ENCODE measurements at regions not wholly inside any gene's neighbourhood (a gene's known extent, or its start where the extent isn't known, plus 50 kb on each side); places are given as distances from the start of the nearest gene placed in this dataset.

DNA sequence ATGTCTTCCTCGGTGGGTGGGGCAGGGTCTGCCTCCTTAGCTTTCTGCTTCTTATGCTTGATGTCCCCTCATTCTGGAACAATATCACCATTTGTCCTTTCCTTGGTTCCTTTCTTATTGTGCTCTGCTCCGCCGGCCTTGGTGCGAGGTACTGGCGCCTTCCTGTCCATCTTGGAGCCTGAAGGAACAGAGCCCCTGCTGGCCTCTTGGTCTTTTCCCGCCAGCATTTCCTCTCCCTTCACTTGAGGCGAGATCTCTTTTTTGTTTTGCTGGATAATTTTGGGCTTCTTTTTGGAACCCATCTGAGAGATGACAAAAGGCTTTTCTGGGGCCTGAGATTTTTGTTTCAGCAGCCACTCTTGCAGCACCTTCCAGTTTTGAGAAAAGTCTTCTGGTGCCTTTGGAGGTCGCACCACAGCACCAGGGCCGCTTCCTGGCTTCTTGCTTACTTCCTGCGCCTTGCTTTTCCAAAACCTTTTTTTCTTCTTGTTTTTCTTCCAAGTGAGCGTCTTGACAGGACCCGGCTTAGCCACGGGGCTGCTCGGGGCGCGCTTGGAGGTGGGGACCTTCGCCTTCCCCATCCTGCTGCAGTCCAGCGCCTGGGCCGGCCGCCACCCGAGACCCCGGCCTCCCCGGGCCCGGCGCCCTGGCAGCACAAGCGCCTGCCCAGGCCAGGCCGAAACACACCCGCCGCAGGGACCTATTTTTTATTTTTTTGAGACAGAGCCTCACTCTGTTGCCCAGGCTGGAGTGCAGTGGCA lies 127.1 kb downstream of the KLF13 start:
- no peak for DNase-seq
- CTCF ChIA-PET: interaction anchor here (0.9 kb wide), 1 partner anchor 37 kb away, joined by 3 read pairs; no protein-coding TSS in a partner anchor

DNA sequence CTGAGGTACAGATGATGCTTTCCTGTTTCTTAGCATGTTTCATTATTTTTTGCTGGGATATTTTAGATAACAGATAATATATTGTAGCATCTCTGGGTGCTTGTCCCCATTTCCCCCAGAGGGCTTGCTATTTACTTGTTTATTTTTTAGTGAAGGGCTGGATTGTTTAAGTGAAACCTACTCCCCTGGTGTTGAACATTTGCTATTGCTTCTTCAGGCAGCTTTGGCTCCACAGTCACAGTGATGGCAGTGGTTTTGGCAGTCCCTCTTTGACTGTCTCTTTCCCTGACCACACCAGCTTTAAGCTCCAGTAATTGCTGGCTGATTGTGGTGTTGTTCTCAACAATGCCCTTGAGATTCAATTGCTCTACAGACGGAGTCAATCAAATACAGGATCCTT lies 128.9 kb downstream of the KLF13 start:
- POLR2A ChIA-PET: interaction anchor here (1.1 to 1.4 kb wide), 2 partner anchors 12 to 18 kb away, joined by 3 to 6 read pairs; no protein-coding TSS in a partner anchor
- TF ChIP-seq, protein P1, sequence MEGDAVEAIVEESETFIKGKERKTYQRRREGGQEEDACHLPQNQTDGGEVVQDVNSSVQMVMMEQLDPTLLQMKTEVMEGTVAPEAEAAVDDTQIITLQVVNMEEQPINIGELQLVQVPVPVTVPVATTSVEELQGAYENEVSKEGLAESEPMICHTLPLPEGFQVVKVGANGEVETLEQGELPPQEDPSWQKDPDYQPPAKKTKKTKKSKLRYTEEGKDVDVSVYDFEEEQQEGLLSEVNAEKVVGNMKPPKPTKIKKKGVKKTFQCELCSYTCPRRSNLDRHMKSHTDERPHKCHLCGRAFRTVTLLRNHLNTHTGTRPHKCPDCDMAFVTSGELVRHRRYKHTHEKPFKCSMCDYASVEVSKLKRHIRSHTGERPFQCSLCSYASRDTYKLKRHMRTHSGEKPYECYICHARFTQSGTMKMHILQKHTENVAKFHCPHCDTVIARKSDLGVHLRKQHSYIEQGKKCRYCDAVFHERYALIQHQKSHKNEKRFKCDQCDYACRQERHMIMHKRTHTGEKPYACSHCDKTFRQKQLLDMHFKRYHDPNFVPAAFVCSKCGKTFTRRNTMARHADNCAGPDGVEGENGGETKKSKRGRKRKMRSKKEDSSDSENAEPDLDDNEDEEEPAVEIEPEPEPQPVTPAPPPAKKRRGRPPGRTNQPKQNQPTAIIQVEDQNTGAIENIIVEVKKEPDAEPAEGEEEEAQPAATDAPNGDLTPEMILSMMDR (IDR thresholded peaks at IDR 0.05): no peak
- Mint-ChIP-seq H3K27ac (no peak overlapping the region), H3K4me1 (peaks cover 36% of the 10 kb centered on the region), H3K9me3 (peaks cover 5% of the 10 kb centered on the region), H3K27me3 (no peaks in the 10 kb centered on the region), H3K36me3 (ENCODE audit: low read depth) (peaks cover 3% of the 10 kb centered on the region), H3K4me3 (no peak overlapping the region)
- intact Hi-C loops (cut with micrococcal nuclease): no loop called here
- ATAC-seq (ENCODE audit: low read depth): no peak
- CTCF ChIA-PET: interaction anchor here (0.7 to 1.8 kb wide), 2 partner anchors 33 to 117 kb away, joined by 4 to 5 read pairs; no protein-coding TSS in a partner anchor
- no peak for DNase-seq

More for the DNA sequence above, 127.1 kb downstream of the KLF13 start:
- H3K27me3 Mint-ChIP-seq: no peaks in the 10 kb centered on the region
- intact Hi-C loops (cut with micrococcal nuclease): no loop called here
- peaks cover 21% of the 10 kb centered on the region for H3K4me1 Mint-ChIP-seq
- no peak overlapping the region for H3K4me3 Mint-ChIP-seq
- POLR2A ChIA-PET: interaction anchor here (0.6 to 0.9 kb wide), 2 partner anchors 16 to 226 kb away, joined by 3 to 5 read pairs; no protein-coding TSS in a partner anchor
- H3K9me3 Mint-ChIP-seq: peaks cover 5% of the 10 kb centered on the region
- no peak for ATAC-seq (ENCODE audit: low read depth)
- peaks cover 3% of the 10 kb centered on the region for H3K36me3 Mint-ChIP-seq (ENCODE audit: low read depth)
- no peak overlapping the region for H3K27ac Mint-ChIP-seq
- TF ChIP-seq, protein P1 (IDR thresholded peaks at IDR 0.05): no peak

DNA sequence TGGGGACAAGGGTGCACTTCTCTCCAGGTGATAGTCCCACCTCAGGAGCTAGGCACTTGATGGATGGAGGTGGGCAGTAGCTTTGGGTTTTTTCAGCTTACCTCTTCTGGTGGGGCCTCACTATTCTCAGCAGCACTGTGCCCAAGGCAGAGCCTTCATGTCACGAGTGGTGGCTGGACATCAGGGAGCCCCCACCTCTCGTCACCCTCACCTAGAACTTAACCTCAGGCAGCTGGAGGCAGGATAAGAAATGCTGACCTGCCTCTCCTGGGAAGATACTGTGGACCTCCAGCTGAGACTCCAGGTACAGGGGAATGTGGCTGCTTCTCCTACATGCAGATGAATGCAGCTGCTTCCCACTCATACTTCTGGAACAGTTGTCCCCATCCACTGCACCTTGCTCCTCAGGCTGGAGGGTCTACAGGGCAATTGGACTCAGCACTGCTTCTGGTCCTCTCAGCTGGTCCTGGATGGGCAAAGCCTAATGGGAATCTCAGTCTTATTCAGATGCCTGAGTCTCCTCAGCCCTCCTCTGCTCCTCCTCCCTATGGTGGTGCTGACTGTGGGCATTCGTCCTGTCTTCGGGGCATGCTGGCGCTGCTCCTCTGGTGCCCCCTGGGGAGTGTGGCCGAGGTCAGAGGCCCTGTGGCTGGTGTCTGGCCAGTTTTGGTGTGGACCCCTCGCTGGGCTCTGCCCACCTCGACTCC lies 129.9 kb downstream of the KLF13 start:
- no peak overlapping the region for H3K27ac Mint-ChIP-seq
- H3K36me3 Mint-ChIP-seq (ENCODE audit: low read depth): peaks cover 3% of the 10 kb centered on the region
- TF ChIP-seq, protein P1 (IDR thresholded peaks at IDR 0.05): no peak
- H3K9me3 Mint-ChIP-seq: peaks cover 5% of the 10 kb centered on the region
- DNase-seq (no peak), ATAC-seq (ENCODE audit: low read depth) (no peak)
- H3K4me3 Mint-ChIP-seq: no peak overlapping the region
- intact Hi-C loops (cut with micrococcal nuclease): loop anchor here (2.0 kb wide), 2 partner anchors 14 to 18 kb away; no protein-coding TSS in a partner anchor
- ChIA-PET POLR2A (no interaction called here), CTCF (no interaction called here)
- H3K27me3 Mint-ChIP-seq: no peaks in the 10 kb centered on the region
- peaks cover 43% of the 10 kb centered on the region for H3K4me1 Mint-ChIP-seq

DNA sequence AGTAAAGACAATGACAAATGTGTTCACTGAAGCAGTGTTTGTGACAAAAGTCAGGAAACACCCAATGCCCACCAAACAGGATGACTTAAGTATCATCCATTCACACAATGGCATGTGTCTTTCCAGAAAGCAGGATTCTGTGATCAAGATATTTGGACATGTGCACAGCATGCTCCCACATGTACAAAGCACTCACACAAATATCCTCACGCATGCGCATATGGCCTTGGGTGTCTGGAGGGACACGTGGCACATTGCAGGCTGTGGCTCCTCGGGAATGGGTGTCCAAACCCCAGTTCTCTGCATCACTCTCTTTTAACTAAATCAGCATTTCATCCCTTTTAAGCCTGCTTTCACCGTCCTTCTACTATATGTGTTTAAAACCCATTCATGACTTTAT lies 130.5 kb downstream of the KLF13 start:
- DNase-seq (no peak), ATAC-seq (ENCODE audit: low read depth) (no peak)
- intact Hi-C loops (cut with micrococcal nuclease): loop anchor here (2.0 kb wide), 2 partner anchors 14 to 18 kb away; no protein-coding TSS in a partner anchor
- Mint-ChIP-seq H3K4me3 (no peak overlapping the region), H3K9me3 (peaks cover 5% of the 10 kb centered on the region), H3K36me3 (ENCODE audit: low read depth) (peaks cover 3% of the 10 kb centered on the region), H3K27ac (no peak overlapping the region), H3K4me1 (peaks cover 45% of the 10 kb centered on the region), H3K27me3 (no peaks in the 10 kb centered on the region)
- ChIA-PET CTCF (interaction anchor here (1.4 to 4.2 kb wide), 3 partner anchors 17 to 32 kb away, joined by 4 to 19 read pairs (median 15); no protein-coding TSS in a partner anchor), POLR2A (interaction anchor here (2.6 to 2.7 kb wide), 3 partner anchors 17 to 193 kb away, joined by 11 to 16 read pairs (median 13); partner anchors contain the start of gene KLF13)
- TF ChIP-seq, protein P1 (IDR thresholded peaks at IDR 0.05): no peak

All from activated B cell treated with CpG ODN at 0.5 μM for 24 hours (primary cell).